ENCODE measurements at regions not wholly inside any gene's neighbourhood (a gene's known extent, or its start where the extent isn't known, plus 50 kb on each side); places are given as distances from the start of the nearest gene placed in this dataset.

DNA sequence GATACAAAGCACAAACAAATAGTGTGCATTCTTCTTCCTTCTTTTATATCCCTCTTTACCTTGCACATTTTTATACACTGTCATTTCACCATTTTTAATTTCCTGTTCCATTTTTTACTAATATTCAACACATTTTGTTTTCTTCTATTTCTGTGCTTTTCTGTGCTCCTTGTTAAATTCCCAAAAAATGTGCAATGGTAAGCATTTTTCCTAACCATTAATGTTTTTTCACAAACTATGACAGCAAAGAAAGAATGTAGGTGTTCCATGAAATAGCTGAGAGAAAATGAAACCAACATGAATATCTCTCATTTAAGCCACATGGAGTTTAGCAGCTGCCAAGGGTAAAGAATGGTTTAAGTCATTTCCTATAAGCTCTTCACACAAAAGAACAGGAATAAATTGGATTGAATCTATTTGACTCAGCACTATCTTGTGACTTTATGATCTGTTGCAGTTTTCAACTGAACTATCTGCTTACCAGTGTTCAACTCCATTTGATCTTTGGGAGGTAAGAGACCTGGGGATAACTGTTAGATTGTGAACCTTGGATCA, 145.7 kb upstream of the CDH19 start:
- no peaks in the 10 kb centered on the region for H3K27me3 Mint-ChIP-seq (ENCODE audit: low read depth)
- no peaks in the 10 kb centered on the region for H3K36me3 Mint-ChIP-seq (ENCODE audit: low read depth)
- peaks cover 8% of the 10 kb centered on the region for H3K9me3 Mint-ChIP-seq
- H3K4me3 Mint-ChIP-seq: no peak overlapping the region
- no peak overlapping the region for H3K27ac Mint-ChIP-seq
- no peak for DNase-seq (ENCODE audit: low spot score)
- no peaks in the 10 kb centered on the region for H3K4me1 Mint-ChIP-seq (ENCODE audit: low read depth)

DNA sequence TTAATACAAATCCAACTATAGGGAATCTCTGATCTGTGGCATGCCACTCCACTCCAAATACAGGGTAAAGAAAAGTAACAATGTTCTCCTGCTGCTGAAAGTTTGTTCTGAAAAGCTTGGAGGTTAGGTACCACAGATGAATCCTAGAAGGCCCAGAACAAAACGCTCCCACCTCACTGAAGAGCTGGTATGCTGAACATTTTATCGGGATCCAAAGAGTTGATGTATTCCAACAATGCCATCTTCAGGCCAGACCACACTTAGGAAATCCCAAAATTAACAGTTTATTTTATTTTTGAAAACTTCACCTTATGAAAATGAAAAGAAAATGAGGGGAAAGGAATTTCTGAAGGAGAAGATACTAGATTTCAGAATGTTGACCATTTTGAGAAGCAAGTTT, 145.1 kb upstream of the CDH19 start:
- Mint-ChIP-seq H3K4me1 (ENCODE audit: low read depth) (no peaks in the 10 kb centered on the region), H3K4me3 (no peak overlapping the region), H3K27ac (no peak overlapping the region), H3K27me3 (ENCODE audit: low read depth) (no peaks in the 10 kb centered on the region), H3K36me3 (ENCODE audit: low read depth) (no peaks in the 10 kb centered on the region), H3K9me3 (peaks cover 12% of the 10 kb centered on the region)
- DNase-seq (ENCODE audit: low spot score): no peak

DNA sequence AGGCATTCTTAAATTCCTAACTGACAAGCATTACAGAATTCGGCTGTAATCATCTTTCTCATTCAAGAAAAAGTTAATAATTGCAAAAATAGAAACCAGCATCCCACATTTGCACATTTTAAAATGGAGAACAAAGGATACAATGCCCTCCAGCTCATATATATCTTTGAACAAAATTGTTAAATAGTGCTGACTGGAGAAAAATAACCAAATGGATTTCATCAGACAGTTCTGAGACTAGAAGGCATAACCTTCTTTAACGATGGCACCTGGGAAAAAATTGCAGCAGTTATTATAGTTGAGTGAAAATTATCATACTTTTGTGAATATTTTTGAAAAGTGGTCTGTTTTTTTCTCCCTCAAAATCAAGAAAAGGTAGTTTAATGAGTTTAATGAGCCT, 138.9 kb upstream of the CDH19 start:
- Mint-ChIP-seq H3K36me3 (ENCODE audit: low read depth) (no peaks in the 10 kb centered on the region), H3K4me3 (no peak overlapping the region), H3K27ac (no peak overlapping the region), H3K4me1 (ENCODE audit: low read depth) (no peaks in the 10 kb centered on the region), H3K27me3 (ENCODE audit: low read depth) (no peaks in the 10 kb centered on the region), H3K9me3 (peaks cover 36% of the 10 kb centered on the region)
- DNase-seq (ENCODE audit: low spot score): no peak

DNA sequence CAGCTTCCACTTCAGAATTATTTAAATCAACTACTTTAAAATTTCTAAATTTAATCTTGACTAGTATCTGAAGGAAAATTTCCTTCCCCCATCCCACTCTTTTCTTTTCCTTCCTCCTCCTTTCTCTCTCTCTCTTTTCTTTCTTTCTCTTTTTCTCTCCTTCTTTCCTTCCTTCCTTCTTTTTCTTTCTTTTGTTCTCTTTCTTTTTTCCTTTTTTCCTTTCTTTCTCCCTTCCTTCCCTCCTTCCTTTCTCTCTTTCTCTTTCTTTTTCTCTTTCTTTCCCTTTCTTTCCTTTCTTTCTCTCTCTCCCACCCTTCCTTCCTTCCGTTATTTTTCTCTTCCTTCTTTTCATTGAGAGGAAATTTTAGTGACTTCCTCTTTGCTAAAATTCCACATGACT, 132.0 kb upstream of the CDH19 start:
- peaks cover 16% of the 10 kb centered on the region for H3K9me3 Mint-ChIP-seq
- no peak overlapping the region for H3K4me3 Mint-ChIP-seq
- no peak overlapping the region for H3K27ac Mint-ChIP-seq
- DNase-seq (ENCODE audit: low spot score): no peak
- H3K4me1 Mint-ChIP-seq (ENCODE audit: low read depth): no peaks in the 10 kb centered on the region
- H3K36me3 Mint-ChIP-seq (ENCODE audit: low read depth): no peaks in the 10 kb centered on the region
- H3K27me3 Mint-ChIP-seq (ENCODE audit: low read depth): no peaks in the 10 kb centered on the region

DNA sequence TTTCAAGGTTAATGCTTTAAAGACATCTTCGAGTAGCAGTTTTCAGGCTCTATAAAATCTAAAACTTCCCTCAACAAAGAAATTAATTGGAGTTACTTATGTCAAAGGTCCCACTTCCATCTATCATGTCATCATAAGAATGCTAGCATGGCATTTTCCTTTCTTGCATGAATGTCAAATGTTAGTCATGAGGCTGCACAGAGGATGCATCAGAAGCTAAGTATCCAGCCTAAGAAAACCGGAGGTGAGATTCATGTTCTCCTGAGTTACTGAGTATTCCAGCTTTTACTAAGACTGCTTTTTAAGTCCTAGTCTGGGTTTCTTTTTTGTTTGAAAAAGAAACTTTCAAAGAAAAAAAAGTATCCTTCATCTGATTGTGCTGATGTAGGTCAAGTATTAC, 130.6 kb upstream of the CDH19 start:
- no peaks in the 10 kb centered on the region for H3K4me1 Mint-ChIP-seq (ENCODE audit: low read depth)
- H3K9me3 Mint-ChIP-seq: peaks cover 11% of the 10 kb centered on the region
- H3K36me3 Mint-ChIP-seq (ENCODE audit: low read depth): no peaks in the 10 kb centered on the region
- no peak overlapping the region for H3K4me3 Mint-ChIP-seq
- H3K27me3 Mint-ChIP-seq (ENCODE audit: low read depth): no peaks in the 10 kb centered on the region
- no peak overlapping the region for H3K27ac Mint-ChIP-seq
- no peak for DNase-seq (ENCODE audit: low spot score)

DNA sequence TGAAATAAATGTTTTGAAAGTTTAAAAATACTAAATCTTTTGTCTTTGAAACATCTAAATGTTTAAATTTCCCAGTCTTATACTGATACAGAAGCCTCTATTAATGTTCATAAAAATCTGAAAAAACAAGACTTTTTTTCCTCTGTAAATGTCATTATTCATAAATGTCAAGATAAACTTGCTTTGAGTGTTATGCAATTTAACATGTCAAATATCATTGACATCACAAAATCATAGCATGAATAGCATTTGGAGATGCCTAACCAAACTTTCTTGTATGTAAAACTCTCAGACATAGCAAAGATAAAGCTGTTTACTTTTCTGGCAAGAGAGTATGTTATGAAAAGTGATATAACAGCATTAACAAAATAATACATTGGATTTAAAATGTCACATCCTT, 128.0 kb upstream of the CDH19 start:
- H3K36me3 Mint-ChIP-seq (ENCODE audit: low read depth): no peaks in the 10 kb centered on the region
- no peak overlapping the region for H3K4me3 Mint-ChIP-seq
- H3K9me3 Mint-ChIP-seq: peaks cover 11% of the 10 kb centered on the region
- H3K4me1 Mint-ChIP-seq (ENCODE audit: low read depth): no peaks in the 10 kb centered on the region
- no peak overlapping the region for H3K27ac Mint-ChIP-seq
- H3K27me3 Mint-ChIP-seq (ENCODE audit: low read depth): no peaks in the 10 kb centered on the region
- DNase-seq (ENCODE audit: low spot score): no peak

DNA sequence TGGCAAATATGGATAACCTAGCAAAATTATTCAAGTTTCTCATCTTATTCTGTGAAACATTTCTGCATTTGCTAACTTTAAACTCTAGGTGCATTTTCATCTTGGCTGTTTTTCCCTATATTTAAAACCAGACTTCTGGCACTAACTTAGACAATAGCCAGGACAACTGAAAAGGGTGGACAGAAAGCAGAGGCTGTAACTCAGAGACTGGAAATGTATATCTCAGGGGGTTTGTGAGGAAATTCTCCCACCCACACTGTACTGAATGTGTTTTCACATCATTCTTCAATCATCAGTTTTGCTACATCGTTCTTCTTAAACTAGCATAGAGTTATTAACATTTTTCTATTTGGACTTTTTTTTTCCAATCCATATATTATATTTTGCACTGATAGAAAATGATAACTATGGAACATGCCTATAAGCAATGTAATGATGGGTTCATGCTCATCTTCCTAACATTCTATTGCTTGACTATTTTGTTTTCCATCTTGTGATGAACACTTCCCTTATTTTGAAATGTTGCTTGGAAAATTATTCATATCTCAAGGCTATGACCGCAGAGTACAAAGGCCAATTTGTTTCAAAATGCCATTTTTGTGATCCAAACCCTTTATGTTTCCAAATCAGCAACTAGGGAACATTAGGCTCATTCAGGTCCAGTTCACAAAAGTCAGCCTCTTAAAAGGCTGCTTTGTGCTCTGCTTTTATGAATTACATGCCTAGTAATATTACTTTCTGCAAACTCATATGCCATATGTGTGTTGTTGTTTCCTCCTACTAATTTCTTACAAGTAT, 125.8 kb upstream of the CDH19 start:
- no peak overlapping the region for H3K4me3 Mint-ChIP-seq
- DNase-seq (ENCODE audit: low spot score): no peak
- H3K36me3 Mint-ChIP-seq (ENCODE audit: low read depth): no peaks in the 10 kb centered on the region
- no peaks in the 10 kb centered on the region for H3K9me3 Mint-ChIP-seq
- H3K27me3 Mint-ChIP-seq (ENCODE audit: low read depth): no peaks in the 10 kb centered on the region
- no peaks in the 10 kb centered on the region for H3K4me1 Mint-ChIP-seq (ENCODE audit: low read depth)
- H3K27ac Mint-ChIP-seq: no peak overlapping the region

DNA sequence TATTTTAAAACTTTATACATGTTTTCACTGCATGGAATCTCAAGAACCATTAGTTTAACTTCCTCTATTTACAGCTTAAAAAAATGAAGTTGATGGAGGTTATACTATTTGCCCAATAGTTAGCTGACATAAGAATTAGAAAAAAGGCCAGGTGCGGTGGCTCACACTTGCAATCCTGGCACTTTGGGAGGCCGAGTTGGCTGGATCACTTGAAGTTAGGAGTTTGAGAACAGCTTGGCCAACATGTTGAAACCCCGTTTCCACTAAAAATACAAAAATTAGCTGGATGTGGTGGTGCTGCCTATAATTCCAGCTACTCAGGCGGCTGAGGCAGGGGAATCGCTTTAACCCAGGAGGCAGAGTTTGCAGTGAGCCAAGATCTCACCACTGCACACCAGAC, 125.1 kb upstream of the CDH19 start:
- no peaks in the 10 kb centered on the region for H3K4me1 Mint-ChIP-seq (ENCODE audit: low read depth)
- H3K4me3 Mint-ChIP-seq: no peak overlapping the region
- H3K27ac Mint-ChIP-seq: no peak overlapping the region
- no peaks in the 10 kb centered on the region for H3K27me3 Mint-ChIP-seq (ENCODE audit: low read depth)
- H3K36me3 Mint-ChIP-seq (ENCODE audit: low read depth): no peaks in the 10 kb centered on the region
- no peak for DNase-seq (ENCODE audit: low spot score)
- peaks cover 3% of the 10 kb centered on the region for H3K9me3 Mint-ChIP-seq

DNA sequence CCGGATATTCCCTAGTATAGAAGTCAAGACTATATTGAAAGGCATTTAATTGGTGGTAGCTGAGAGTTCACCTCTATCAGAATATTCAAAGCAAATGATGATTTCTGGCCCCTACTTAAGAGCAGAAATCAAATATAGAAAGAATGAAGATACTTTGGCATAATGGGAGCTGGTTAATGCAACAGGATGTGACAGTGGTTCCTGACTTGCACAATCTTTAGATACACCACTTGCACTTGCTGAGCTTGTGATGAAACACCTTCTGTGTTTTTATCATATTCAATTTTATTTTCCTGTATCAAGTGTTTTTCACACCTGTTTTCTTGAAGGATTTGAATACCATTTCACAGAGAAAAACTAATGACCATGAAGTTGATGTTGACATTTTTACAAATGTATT, 124.1 kb upstream of the CDH19 start:
- DNase-seq (ENCODE audit: low spot score): no peak
- no peak overlapping the region for H3K4me3 Mint-ChIP-seq
- H3K27me3 Mint-ChIP-seq (ENCODE audit: low read depth): no peaks in the 10 kb centered on the region
- no peaks in the 10 kb centered on the region for H3K4me1 Mint-ChIP-seq (ENCODE audit: low read depth)
- no peak overlapping the region for H3K27ac Mint-ChIP-seq
- H3K9me3 Mint-ChIP-seq: peaks cover 4% of the 10 kb centered on the region
- H3K36me3 Mint-ChIP-seq (ENCODE audit: low read depth): no peaks in the 10 kb centered on the region

DNA sequence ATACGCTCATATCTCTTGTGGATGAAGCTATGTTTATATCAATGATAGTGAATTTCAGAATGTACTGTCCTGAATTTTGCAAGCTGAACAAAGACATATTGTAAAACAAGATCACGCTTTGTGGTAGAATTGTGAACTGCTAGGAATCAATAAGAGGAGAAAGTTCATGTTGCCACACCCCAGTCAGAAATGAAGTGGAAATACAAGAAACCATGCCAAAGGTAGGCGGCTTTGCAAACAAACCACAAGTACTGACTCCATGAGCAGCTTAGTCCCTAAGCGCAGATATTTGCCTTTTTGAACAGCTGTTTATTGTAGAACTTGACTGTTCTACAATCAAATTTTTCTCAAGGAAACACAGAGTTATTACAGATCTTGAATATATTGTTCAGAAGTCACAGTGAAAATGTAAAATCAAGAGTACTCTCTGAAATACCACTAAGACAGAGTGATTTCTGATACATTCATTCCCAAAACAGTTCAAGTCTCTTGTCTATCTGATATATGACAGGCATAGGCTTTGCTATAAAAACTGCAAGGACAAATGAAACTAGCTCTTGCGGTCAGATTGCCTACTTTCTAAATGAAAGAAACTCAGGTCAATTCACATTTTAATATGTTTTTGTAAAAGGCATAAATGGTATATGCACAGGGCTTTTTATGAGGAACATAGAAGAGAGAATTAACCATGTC, 120.9 kb upstream of the CDH19 start:
- DNase-seq (ENCODE audit: low spot score): no peak

DNA sequence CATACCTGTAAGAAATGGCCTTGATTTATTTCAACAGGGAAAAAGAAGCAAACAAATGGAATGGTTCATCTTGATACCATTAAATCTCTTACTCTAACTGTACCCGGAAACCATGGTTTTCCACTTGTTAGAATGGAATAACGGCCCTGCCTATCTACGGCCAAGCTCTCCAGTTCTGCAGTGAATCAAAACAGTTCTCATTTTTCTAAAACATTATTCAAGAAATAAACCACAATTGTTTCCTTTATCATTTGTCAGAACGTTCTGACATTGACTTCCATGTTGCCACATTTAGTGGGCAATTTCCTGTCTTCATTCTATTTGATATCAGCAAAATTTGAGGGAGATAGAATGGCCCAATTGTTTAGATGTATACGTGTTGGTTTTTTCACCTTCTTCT, 118.8 kb upstream of the CDH19 start:
- no peak overlapping the region for H3K27ac Mint-ChIP-seq
- peaks cover 8% of the 10 kb centered on the region for H3K9me3 Mint-ChIP-seq
- no peak for DNase-seq (ENCODE audit: low spot score)
- no peaks in the 10 kb centered on the region for H3K36me3 Mint-ChIP-seq (ENCODE audit: low read depth)
- no peak overlapping the region for H3K4me3 Mint-ChIP-seq
- H3K27me3 Mint-ChIP-seq (ENCODE audit: low read depth): no peaks in the 10 kb centered on the region
- no peaks in the 10 kb centered on the region for H3K4me1 Mint-ChIP-seq (ENCODE audit: low read depth)

More for the DNA sequence above, 120.9 kb upstream of the CDH19 start:
- Mint-ChIP-seq H3K9me3 (peaks cover 8% of the 10 kb centered on the region), H3K36me3 (ENCODE audit: low read depth) (no peaks in the 10 kb centered on the region), H3K27me3 (ENCODE audit: low read depth) (no peaks in the 10 kb centered on the region), H3K4me3 (no peak overlapping the region), H3K4me1 (ENCODE audit: low read depth) (no peaks in the 10 kb centered on the region), H3K27ac (no peak overlapping the region)

DNA sequence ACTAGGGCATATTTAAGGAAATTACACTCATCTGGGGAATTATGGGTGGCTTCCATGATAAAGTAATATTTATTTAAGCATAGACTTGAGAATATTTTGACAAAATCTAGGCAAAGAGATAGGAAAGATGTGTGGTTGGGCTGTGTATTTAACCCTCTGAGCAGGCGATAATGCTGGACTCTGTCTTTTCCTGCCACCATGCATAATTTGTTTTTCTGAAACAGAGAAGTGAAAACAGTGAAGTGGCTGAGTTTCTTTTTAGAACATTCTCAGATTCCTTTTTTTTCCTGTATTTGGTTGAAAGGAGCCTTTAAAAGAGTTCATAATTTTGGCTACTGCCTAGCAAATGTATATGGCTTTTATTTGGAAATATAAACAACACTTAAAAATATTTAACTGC, 104.8 kb upstream of the CDH19 start:
- H3K36me3 Mint-ChIP-seq (ENCODE audit: low read depth): no peaks in the 10 kb centered on the region
- DNase-seq (ENCODE audit: low spot score): no peak
- no peaks in the 10 kb centered on the region for H3K27me3 Mint-ChIP-seq (ENCODE audit: low read depth)
- H3K27ac Mint-ChIP-seq: no peak overlapping the region
- H3K9me3 Mint-ChIP-seq: peaks cover 4% of the 10 kb centered on the region
- H3K4me3 Mint-ChIP-seq: no peak overlapping the region
- no peaks in the 10 kb centered on the region for H3K4me1 Mint-ChIP-seq (ENCODE audit: low read depth)

DNA sequence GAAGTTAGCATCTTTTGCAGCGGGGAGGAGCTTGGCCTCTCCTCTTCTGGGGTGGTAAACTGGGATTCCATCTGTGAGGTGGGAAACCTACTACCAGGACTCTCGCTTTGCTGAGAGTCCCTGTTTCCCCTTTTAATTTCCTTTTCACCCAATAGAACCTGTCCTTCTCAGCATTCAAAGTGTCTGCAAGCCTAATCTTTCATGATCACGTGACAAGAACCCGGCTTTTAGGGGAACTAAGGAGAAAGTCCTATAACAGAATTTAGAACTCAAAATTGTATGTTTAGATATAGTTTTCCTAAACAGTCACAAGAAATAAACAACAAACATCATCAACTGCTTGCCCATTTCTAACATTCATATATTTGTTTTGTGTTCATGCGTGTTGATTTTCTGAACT, 103.6 kb upstream of the CDH19 start:
- no peak overlapping the region for H3K27ac Mint-ChIP-seq
- no peak overlapping the region for H3K4me3 Mint-ChIP-seq
- H3K4me1 Mint-ChIP-seq (ENCODE audit: low read depth): no peaks in the 10 kb centered on the region
- no peaks in the 10 kb centered on the region for H3K36me3 Mint-ChIP-seq (ENCODE audit: low read depth)
- no peak for DNase-seq (ENCODE audit: low spot score)
- H3K27me3 Mint-ChIP-seq (ENCODE audit: low read depth): no peaks in the 10 kb centered on the region
- peaks cover 4% of the 10 kb centered on the region for H3K9me3 Mint-ChIP-seq

DNA sequence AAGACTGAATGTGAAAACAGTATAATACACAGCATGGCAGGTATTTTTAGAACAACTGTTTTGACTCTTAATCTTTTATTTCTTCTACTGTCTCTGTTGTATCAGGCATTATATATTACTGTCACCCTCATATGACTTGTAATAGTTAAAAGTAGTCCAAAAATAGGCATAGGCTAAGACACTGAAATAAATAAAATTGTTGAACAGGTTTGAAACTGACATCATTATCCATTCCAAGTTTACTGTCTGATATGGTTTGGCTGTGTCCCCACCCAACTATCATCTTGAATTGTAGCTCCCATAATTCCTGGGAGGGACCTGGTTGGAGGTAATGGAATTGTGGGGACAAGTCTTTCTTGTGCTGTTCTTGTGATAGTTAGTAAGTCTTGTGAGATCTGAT, 91.4 kb upstream of the CDH19 start:
- no peak for DNase-seq (ENCODE audit: low spot score)
- Mint-ChIP-seq H3K4me3 (no peak overlapping the region), H3K27ac (no peak overlapping the region), H3K4me1 (ENCODE audit: low read depth) (no peaks in the 10 kb centered on the region), H3K36me3 (ENCODE audit: low read depth) (no peaks in the 10 kb centered on the region), H3K27me3 (ENCODE audit: low read depth) (no peaks in the 10 kb centered on the region), H3K9me3 (peaks cover 18% of the 10 kb centered on the region)

Data from T-helper 2 cell treated with Interferon-gamma antibody and Interleukin-4, amounts not matched to agents 5 μg/mL and 100 μg/mL, for 36 hours (primary cell).